Endothelial cell (in vitro differentiated cells): ENCODE measurements at regions not wholly inside any gene's neighbourhood (a gene's known extent, or its start where the extent isn't known, plus 50 kb on each side); places are given as distances from the start of the nearest gene placed in this dataset.

ENCODE experiments used
- DNase-seq: peaks from one replicate; pipeline ENCODE4 v3.0.0; 2021; ENCODE audit warnings: low spot score
- H3K27ac Mint-ChIP-seq: one replicate; pipeline ENCODE4 v1.8.0; 2021; ENCODE audit warnings: mixed read lengths, inconsistent platforms; ENCODE audit not compliant: unreplicated experiment
- H3K27me3 Mint-ChIP-seq: one replicate; pipeline ENCODE4 v1.8.0; 2021; ENCODE audit warnings: mild to moderate bottlenecking, moderate library complexity, mixed read lengths, inconsistent platforms; ENCODE audit not compliant: unreplicated experiment
- H3K36me3 Mint-ChIP-seq: one replicate; pipeline ENCODE4 v1.8.0; 2021; ENCODE audit warnings: mild to moderate bottlenecking, low read depth, mixed read lengths, inconsistent platforms; ENCODE audit not compliant: unreplicated experiment
- H3K4me1 Mint-ChIP-seq: one replicate; pipeline ENCODE4 v1.8.0; 2021; ENCODE audit warnings: mild to moderate bottlenecking, mixed read lengths, inconsistent platforms; ENCODE audit not compliant: unreplicated experiment
- H3K4me3 Mint-ChIP-seq: one replicate; pipeline ENCODE4 v1.8.0; 2021; ENCODE audit warnings: mild to moderate bottlenecking, mixed read lengths, inconsistent platforms; ENCODE audit not compliant: unreplicated experiment
- H3K9me3 Mint-ChIP-seq: one replicate; pipeline ENCODE4 v1.8.0; 2021; ENCODE audit warnings: mixed read lengths, inconsistent platforms; ENCODE audit not compliant: unreplicated experiment
- TF ChIP-seq, protein P1 (sequence below): fragments of 200-600 bp; sonication (generic); IDR thresholded peaks from one replicate; pipeline ENCODE4 v1.5.0; 2021; ENCODE audit warnings: antibody characterized with exemption; ENCODE audit not compliant: unreplicated experiment

GRCh38 chr10:111472445-111472844 is 395.6 kb downstream of the ADRA2A start:
- DNase-seq, result no peak
- H3K27ac Mint-ChIP-seq, result no peak overlapping the region

DNA sequence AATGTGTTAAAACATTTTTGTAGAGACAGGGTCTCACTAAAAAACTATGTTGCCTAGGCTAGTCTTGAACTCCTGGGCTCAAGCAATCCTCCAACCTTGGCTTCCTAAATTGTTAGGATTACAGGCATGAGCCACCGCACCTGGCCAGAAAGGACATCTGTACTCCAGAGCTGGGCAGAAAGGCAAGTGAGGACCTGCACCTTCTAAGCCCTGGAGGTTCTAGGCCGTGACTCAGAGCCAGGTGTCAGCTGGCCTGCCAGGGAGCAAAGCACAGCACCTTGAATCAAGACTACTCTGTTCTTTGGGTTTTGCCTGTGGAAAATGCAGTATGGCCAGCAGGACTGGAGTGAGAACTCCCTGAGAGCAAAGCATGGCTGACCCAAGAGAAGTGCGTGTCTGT is 396.5 kb downstream of the ADRA2A start:
- Mint-ChIP-seq H3K27ac (no peak overlapping the region), H3K4me1 (peaks cover 4% of the 10 kb centered on the region), H3K36me3 (no peaks in the 10 kb centered on the region), H3K9me3 (no peaks in the 10 kb centered on the region), H3K4me3 (no peak overlapping the region), H3K27me3 (no peaks in the 10 kb centered on the region)
- no peak for DNase-seq
- TF ChIP-seq, protein P1, sequence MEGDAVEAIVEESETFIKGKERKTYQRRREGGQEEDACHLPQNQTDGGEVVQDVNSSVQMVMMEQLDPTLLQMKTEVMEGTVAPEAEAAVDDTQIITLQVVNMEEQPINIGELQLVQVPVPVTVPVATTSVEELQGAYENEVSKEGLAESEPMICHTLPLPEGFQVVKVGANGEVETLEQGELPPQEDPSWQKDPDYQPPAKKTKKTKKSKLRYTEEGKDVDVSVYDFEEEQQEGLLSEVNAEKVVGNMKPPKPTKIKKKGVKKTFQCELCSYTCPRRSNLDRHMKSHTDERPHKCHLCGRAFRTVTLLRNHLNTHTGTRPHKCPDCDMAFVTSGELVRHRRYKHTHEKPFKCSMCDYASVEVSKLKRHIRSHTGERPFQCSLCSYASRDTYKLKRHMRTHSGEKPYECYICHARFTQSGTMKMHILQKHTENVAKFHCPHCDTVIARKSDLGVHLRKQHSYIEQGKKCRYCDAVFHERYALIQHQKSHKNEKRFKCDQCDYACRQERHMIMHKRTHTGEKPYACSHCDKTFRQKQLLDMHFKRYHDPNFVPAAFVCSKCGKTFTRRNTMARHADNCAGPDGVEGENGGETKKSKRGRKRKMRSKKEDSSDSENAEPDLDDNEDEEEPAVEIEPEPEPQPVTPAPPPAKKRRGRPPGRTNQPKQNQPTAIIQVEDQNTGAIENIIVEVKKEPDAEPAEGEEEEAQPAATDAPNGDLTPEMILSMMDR, result no peak

More at GRCh38 chr10:111472445-111472844, 395.6 kb downstream of the ADRA2A start:
- Mint-ChIP-seq H3K4me3 (no peak overlapping the region), H3K9me3 (no peaks in the 10 kb centered on the region), H3K4me1 (peaks cover 4% of the 10 kb centered on the region), H3K27me3 (no peaks in the 10 kb centered on the region), H3K36me3 (no peaks in the 10 kb centered on the region)
- TF ChIP-seq, protein P1, result no peak

DNA sequence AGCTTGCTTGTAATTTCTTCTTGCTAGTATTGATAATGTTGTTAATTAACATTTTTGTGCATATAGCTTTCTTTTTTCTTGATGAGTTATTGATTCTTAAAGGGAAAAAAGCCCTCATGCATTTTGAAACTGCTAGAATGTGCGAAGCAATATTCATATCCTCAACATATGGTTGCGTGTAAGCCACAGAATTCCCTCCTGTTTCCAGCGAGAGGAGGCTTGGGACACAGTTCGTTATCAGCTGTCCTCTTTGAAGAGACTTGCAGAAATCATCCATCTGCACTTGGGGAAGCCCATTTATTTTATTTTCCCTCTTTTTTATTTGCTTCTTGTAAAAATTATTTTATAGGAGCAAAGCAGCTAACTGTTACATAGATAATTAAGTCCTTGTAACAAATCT is 398.0 kb downstream of the ADRA2A start:
- Mint-ChIP-seq H3K27me3 (no peaks in the 10 kb centered on the region), H3K4me1 (peaks cover 4% of the 10 kb centered on the region), H3K27ac (no peak overlapping the region), H3K36me3 (no peaks in the 10 kb centered on the region), H3K9me3 (no peaks in the 10 kb centered on the region), H3K4me3 (no peak overlapping the region)
- no peak for DNase-seq
- TF ChIP-seq, protein P1, result no peak

- Mint-ChIP-seq H3K9me3 (no peaks in the 10 kb centered on the region), H3K36me3 (no peaks in the 10 kb centered on the region), H3K4me3 (no peak overlapping the region), H3K27me3 (no peaks in the 10 kb centered on the region), H3K4me1 (peaks cover 4% of the 10 kb centered on the region), H3K27ac (no peak overlapping the region)
- TF ChIP-seq, protein P1, result no peak
- DNase-seq, result no peak
Observed at GRCh38 chr10:111475720-111476119, 398.9 kb downstream of the ADRA2A start.

- TF ChIP-seq, protein P1, result no peak
- Mint-ChIP-seq H3K27ac (no peak overlapping the region), H3K9me3 (no peaks in the 10 kb centered on the region), H3K36me3 (no peaks in the 10 kb centered on the region), H3K27me3 (no peaks in the 10 kb centered on the region), H3K4me1 (peaks cover 4% of the 10 kb centered on the region), H3K4me3 (no peak overlapping the region)
- DNase-seq, result no peak
Observed at GRCh38 chr10:111478651-111479050, 401.8 kb downstream of the ADRA2A start.
